ENCODE measurements at regions not wholly inside any gene's neighbourhood (a gene's known extent, or its start where the extent isn't known, plus 50 kb on each side); places are given as distances from the start of the nearest gene placed in this dataset.

- TF ChIP-seq POLR2AphosphoS5 (IDR thresholded peaks at IDR 0.05; ENCODE audit: low read depth, low read length) (no peak), TAF1 (IDR thresholded peaks at IDR 0.05; ENCODE audit: borderline replicate concordance, insufficient read depth, low read length) (no peak)
Measured at GRCh38 chr15:70375006-70375431, 277.3 kb upstream of the TLE3 start.
